ENCODE measurements at regions not wholly inside any gene's neighbourhood (a gene's known extent, or its start where the extent isn't known, plus 50 kb on each side); places are given as distances from the start of the nearest gene placed in this dataset.
"Not testable (repeated sequence)": the region's sequence is repeated elsewhere in the genome, so short reads cannot be mapped to it uniquely, and the experiment has no call there.

- peak; percentile 44 for TF ChIP-seq CTCF (conservative IDR thresholded peaks at IDR 0.05; ENCODE audit: low read depth, low read length)
- DNase-seq (ENCODE audit: low read depth): peak; percentile 26
- no peak overlapping the region for H3K4me3 ChIP-seq (ENCODE audit: low read depth, low read length)
These were observed 180.0 kb downstream of the GJA1 start for GRCh38 chr6:121615493-121615892.

GRCh38 chr6:121616406-121616805 is 181.0 kb downstream of the GJA1 start:
- no peak for DNase-seq (ENCODE audit: low read depth)
- H3K4me3 ChIP-seq (ENCODE audit: low read depth, low read length): no peak overlapping the region
- no peak for TF ChIP-seq CTCF (conservative IDR thresholded peaks at IDR 0.05; ENCODE audit: low read depth, low read length)

GRCh38 chr6:121617388-121617787 is 181.9 kb downstream of the GJA1 start:
- no peak for DNase-seq (ENCODE audit: low read depth)
- no peak overlapping the region for H3K4me3 ChIP-seq (ENCODE audit: low read depth, low read length)
- TF ChIP-seq CTCF (conservative IDR thresholded peaks at IDR 0.05; ENCODE audit: low read depth, low read length): no peak

GRCh38 chr6:121619013-121619412 is 183.6 kb downstream of the GJA1 start:
- H3K4me3 ChIP-seq (ENCODE audit: low read depth, low read length): no peak overlapping the region
- TF ChIP-seq CTCF (conservative IDR thresholded peaks at IDR 0.05; ENCODE audit: low read depth, low read length): no peak
- no peak for DNase-seq (ENCODE audit: low read depth)

- DNase-seq (ENCODE audit: low read depth): no peak
- TF ChIP-seq CTCF (conservative IDR thresholded peaks at IDR 0.05; ENCODE audit: low read depth, low read length): no peak
- no peak overlapping the region for H3K4me3 ChIP-seq (ENCODE audit: low read depth, low read length)
These were observed 184.7 kb downstream of the GJA1 start for GRCh38 chr6:121619987-121620740.

GRCh38 chr6:121627761-121628160 is 192.3 kb downstream of the GJA1 start:
- TF ChIP-seq CTCF (conservative IDR thresholded peaks at IDR 0.05; ENCODE audit: low read depth, low read length): no peak
- no peak for DNase-seq (ENCODE audit: low read depth)
- H3K4me3 ChIP-seq (ENCODE audit: low read depth, low read length): no peak overlapping the region

- TF ChIP-seq CTCF (conservative IDR thresholded peaks at IDR 0.05; ENCODE audit: low read depth, low read length): no peak
- DNase-seq (ENCODE audit: low read depth): no peak
- H3K4me3 ChIP-seq (ENCODE audit: low read depth, low read length): no peak overlapping the region
These were observed 195.3 kb downstream of the GJA1 start for GRCh38 chr6:121630716-121631115.

GRCh38 chr6:121631752-121632151 is 196.3 kb downstream of the GJA1 start:
- not testable (repeated sequence) for H3K4me3 ChIP-seq (ENCODE audit: low read depth, low read length); DNase-seq (ENCODE audit: low read depth)

All from choroid plexus epithelial cell (primary cell).